ENCODE measurements at regions not wholly inside any gene's neighbourhood (a gene's known extent, or its start where the extent isn't known, plus 50 kb on each side); places are given as distances from the start of the nearest gene placed in this dataset.

- H3K4me3 ChIP-seq, result no peak overlapping the region
- DNase-seq (ENCODE audit: low spot score) (no peak), ATAC-seq (no peak)
- no peak overlapping the region for H3K4me3 Mint-ChIP-seq
- H3F3A ChIP-seq (replicated peaks; ENCODE audit: low read depth), result no peaks in the 10 kb centered on the region
- H3K36me3 Mint-ChIP-seq (ENCODE audit: low read depth), result 0 out of 3 replicates have a peak, but pooled peaks cover 4% of the 10 kb centered on the region
- H3K4me2 ChIP-seq, result no peak overlapping the region
- no peaks in the 10 kb centered on the region; the same call in 1 of the 2 replicates for H3K9me2 ChIP-seq (ENCODE audit: insufficient read depth)
- no peak overlapping the region for H3K27ac Mint-ChIP-seq
- H3K36me3 ChIP-seq (ENCODE audit: insufficient read depth), result no peaks in the 10 kb centered on the region
- TF ChIP-seq POLR2AphosphoS5 (IDR thresholded peaks at IDR 0.05; ENCODE audit: low read depth) (no peak), EZH2 (IDR thresholded peaks at IDR 0.05; ENCODE audit: low read depth, unreplicated experiment) (no peak), ETS1 (IDR thresholded peaks at IDR 0.05) (no peak), ZNF114 (CRISPR knock-in tag; IDR thresholded peaks at IDR 0.05) (no peak)
- H3K4me1 ChIP-seq (ENCODE audit: insufficient read depth), result no peaks in the 10 kb centered on the region
- peaks cover 9% of the 10 kb centered on the region for H3K9me3 Mint-ChIP-seq
- no peaks in the 10 kb centered on the region for H3K79me2 ChIP-seq (replicated peaks; ENCODE audit: insufficient read depth)
- H3K27me3 Mint-ChIP-seq (ENCODE audit: insufficient read depth, low read depth, poor library complexity), result peaks cover 3% of the 10 kb centered on the region
- H4K20me1 ChIP-seq (replicated peaks; ENCODE audit: insufficient read depth), result no peaks in the 10 kb centered on the region
- no peaks in the 10 kb centered on the region for H3K27me3 ChIP-seq (ENCODE audit: insufficient read depth)
- no peak overlapping the region for H2AFZ ChIP-seq
- no peak overlapping the region for H3K27ac ChIP-seq (ENCODE audit: low read depth)
- H3K4me1 Mint-ChIP-seq, result no peaks in the 10 kb centered on the region
Observed at GRCh38 chr20:19866070-19866469, 108.0 kb downstream of the RIN2 start.

- H3K36me3 ChIP-seq (ENCODE audit: insufficient read depth), result no peaks in the 10 kb centered on the region
- H3K4me3 ChIP-seq, result no peak overlapping the region
- no peaks in the 10 kb centered on the region for H3F3A ChIP-seq (replicated peaks; ENCODE audit: low read depth)
- no peak overlapping the region for H3K27ac ChIP-seq (ENCODE audit: low read depth)
- no peaks in the 10 kb centered on the region for H3K27me3 ChIP-seq (ENCODE audit: insufficient read depth)
- no peak overlapping the region for H3K4me2 ChIP-seq
- Mint-ChIP-seq H3K4me1 (no peaks in the 10 kb centered on the region), H3K36me3 (ENCODE audit: low read depth) (no peaks in the 10 kb centered on the region), H3K27me3 (ENCODE audit: insufficient read depth, low read depth, poor library complexity) (peaks cover 1% of the 10 kb centered on the region), H3K9me3 (peaks cover 4% of the 10 kb centered on the region; the same call in 1 of the 3 replicates), H3K27ac (no peak overlapping the region), H3K4me3 (no peak overlapping the region)
- ATAC-seq (no peak), DNase-seq (ENCODE audit: low spot score) (no peak)
- H3K4me1 ChIP-seq (ENCODE audit: insufficient read depth), result no peaks in the 10 kb centered on the region
- H2AFZ ChIP-seq, result no peak overlapping the region
- H3K9me2 ChIP-seq (ENCODE audit: insufficient read depth), result no peaks in the 10 kb centered on the region; the same call in 1 of the 2 replicates
- H3K79me2 ChIP-seq (replicated peaks; ENCODE audit: insufficient read depth), result no peaks in the 10 kb centered on the region
- no peaks in the 10 kb centered on the region for H4K20me1 ChIP-seq (replicated peaks; ENCODE audit: insufficient read depth)
- TF ChIP-seq EZH2 (IDR thresholded peaks at IDR 0.05; ENCODE audit: low read depth, unreplicated experiment), result no peak
- TF ChIP-seq CREB1 (CRISPR knock-in tag; IDR thresholded peaks at IDR 0.05; ENCODE audit: low read depth), result no peak
- TF ChIP-seq ZNF462 (CRISPR knock-in tag; IDR thresholded peaks at IDR 0.05), result no peak
- TF ChIP-seq STAT1 (IDR thresholded peaks at IDR 0.05; ENCODE audit: unreplicated experiment), result no peak
- TF ChIP-seq JUNB (IDR thresholded peaks at IDR 0.05; ENCODE audit: unreplicated experiment), result no peak
- TF ChIP-seq EZH2phosphoT487 (IDR thresholded peaks at IDR 0.05; ENCODE audit: unreplicated experiment), result no peak
- TF ChIP-seq POLR2AphosphoS5 (IDR thresholded peaks at IDR 0.05; ENCODE audit: low read depth), result no peak
- no peak for TF ChIP-seq ZNF331 (CRISPR knock-in tag; IDR thresholded peaks at IDR 0.05; ENCODE audit: low read depth)
- no peak for TF ChIP-seq ZNF114 (CRISPR knock-in tag; IDR thresholded peaks at IDR 0.05)
- no peak for TF ChIP-seq CTCF (conservative IDR thresholded peaks at IDR 0.05; ENCODE audit: low read depth in 2 of 2)
- no peak for TF ChIP-seq ETS1 (IDR thresholded peaks at IDR 0.05)
- no peak for TF ChIP-seq NANOG (IDR thresholded peaks at IDR 0.05; ENCODE audit: borderline replicate concordance)
Observed at GRCh38 chr20:19867074-19867473, 109.0 kb downstream of the RIN2 start.

Measured in GM23338 (cell line).